ENCODE measurements at regions not wholly inside any gene's neighbourhood (a gene's known extent, or its start where the extent isn't known, plus 50 kb on each side); places are given as distances from the start of the nearest gene placed in this dataset.

- Histone ChIP-seq H3K4me3 (ENCODE audit: low read depth, low read length) (no peak overlapping the region), H3K79me2 (ENCODE audit: control insufficient read depth, insufficient read depth, low read length, unreplicated experiment) (no peaks in the 10 kb centered on the region), H3K4me1 (ENCODE audit: control insufficient read depth, insufficient read depth, low read length, unreplicated experiment) (no peaks in the 10 kb centered on the region), H2AFZ (ENCODE audit: low read length, unreplicated experiment) (no peak overlapping the region), H3K36me3 (ENCODE audit: insufficient read depth, low read length) (no peaks in the 10 kb centered on the region), H3K27me3 (ENCODE audit: insufficient read depth, low read length) (no peaks in the 10 kb centered on the region), H3K27ac (ENCODE audit: low read depth, low read length) (no peak overlapping the region)
Measured at GRCh38 chr6:1131285-1132079, 180.4 kb upstream of the FOXQ1 start.

- no peaks in the 10 kb centered on the region for H3K4me1 ChIP-seq (ENCODE audit: control insufficient read depth, insufficient read depth, low read length, unreplicated experiment)
- no peaks in the 10 kb centered on the region for H3K36me3 ChIP-seq (ENCODE audit: insufficient read depth, low read length)
- no peak overlapping the region for H2AFZ ChIP-seq (ENCODE audit: low read length, unreplicated experiment)
- H3K4me3 ChIP-seq (ENCODE audit: low read depth, low read length): no peak overlapping the region
- H3K79me2 ChIP-seq (ENCODE audit: control insufficient read depth, insufficient read depth, low read length, unreplicated experiment): no peaks in the 10 kb centered on the region
- no peak overlapping the region for H3K27ac ChIP-seq (ENCODE audit: low read depth, low read length)
- no peaks in the 10 kb centered on the region for H3K27me3 ChIP-seq (ENCODE audit: insufficient read depth, low read length)
Measured at GRCh38 chr6:1130709-1131108, 181.2 kb upstream of the FOXQ1 start.

GRCh38 chr6:1129131-1129530 lies 182.8 kb upstream of the FOXQ1 start:
- Histone ChIP-seq H3K27me3 (ENCODE audit: insufficient read depth, low read length) (no peaks in the 10 kb centered on the region), H2AFZ (ENCODE audit: low read length, unreplicated experiment) (no peak overlapping the region), H3K4me1 (ENCODE audit: control insufficient read depth, insufficient read depth, low read length, unreplicated experiment) (no peaks in the 10 kb centered on the region)

GRCh38 chr6:1127597-1128288 lies 184.2 kb upstream of the FOXQ1 start:
- Histone ChIP-seq H3K27me3 (ENCODE audit: insufficient read depth, low read length) (no peaks in the 10 kb centered on the region), H3K4me1 (ENCODE audit: control insufficient read depth, insufficient read depth, low read length, unreplicated experiment) (no peaks in the 10 kb centered on the region), H3K4me3 (ENCODE audit: low read depth, low read length) (no peak overlapping the region), H3K36me3 (ENCODE audit: insufficient read depth, low read length) (no peaks in the 10 kb centered on the region), H3K27ac (ENCODE audit: low read depth, low read length) (no peak overlapping the region), H3K79me2 (ENCODE audit: control insufficient read depth, insufficient read depth, low read length, unreplicated experiment) (no peaks in the 10 kb centered on the region), H2AFZ (ENCODE audit: low read length, unreplicated experiment) (no peak overlapping the region)

More at GRCh38 chr6:1129131-1129530, 182.8 kb upstream of the FOXQ1 start:
- Histone ChIP-seq H3K4me3 (ENCODE audit: low read depth, low read length) (no peak overlapping the region), H3K36me3 (ENCODE audit: insufficient read depth, low read length) (no peaks in the 10 kb centered on the region), H3K79me2 (ENCODE audit: control insufficient read depth, insufficient read depth, low read length, unreplicated experiment) (no peaks in the 10 kb centered on the region), H3K27ac (ENCODE audit: low read depth, low read length) (no peak overlapping the region)

GRCh38 chr6:1127129-1127528 lies 184.8 kb upstream of the FOXQ1 start:
- Histone ChIP-seq H3K4me1 (ENCODE audit: control insufficient read depth, insufficient read depth, low read length, unreplicated experiment) (no peaks in the 10 kb centered on the region), H3K27me3 (ENCODE audit: insufficient read depth, low read length) (no peaks in the 10 kb centered on the region), H3K36me3 (ENCODE audit: insufficient read depth, low read length) (no peaks in the 10 kb centered on the region), H2AFZ (ENCODE audit: low read length, unreplicated experiment) (no peak overlapping the region), H3K79me2 (ENCODE audit: control insufficient read depth, insufficient read depth, low read length, unreplicated experiment) (no peaks in the 10 kb centered on the region), H3K27ac (ENCODE audit: low read depth, low read length) (no peak overlapping the region), H3K4me3 (ENCODE audit: low read depth, low read length) (no peak overlapping the region)

- Histone ChIP-seq H2AFZ (ENCODE audit: low read length, unreplicated experiment) (no peak overlapping the region), H3K36me3 (ENCODE audit: insufficient read depth, low read length) (no peaks in the 10 kb centered on the region), H3K79me2 (ENCODE audit: control insufficient read depth, insufficient read depth, low read length, unreplicated experiment) (no peaks in the 10 kb centered on the region), H3K4me1 (ENCODE audit: control insufficient read depth, insufficient read depth, low read length, unreplicated experiment) (no peaks in the 10 kb centered on the region), H3K27ac (ENCODE audit: low read depth, low read length) (no peak overlapping the region), H3K4me3 (ENCODE audit: low read depth, low read length) (no peak overlapping the region), H3K27me3 (ENCODE audit: insufficient read depth, low read length) (no peaks in the 10 kb centered on the region)
Measured at GRCh38 chr6:1126036-1126435, 185.9 kb upstream of the FOXQ1 start.

GRCh38 chr6:1125297-1125696 lies 186.6 kb upstream of the FOXQ1 start:
- no peaks in the 10 kb centered on the region for H3K27me3 ChIP-seq (ENCODE audit: insufficient read depth, low read length)
- H3K4me1 ChIP-seq (ENCODE audit: control insufficient read depth, insufficient read depth, low read length, unreplicated experiment): no peaks in the 10 kb centered on the region
- no peak overlapping the region for H3K27ac ChIP-seq (ENCODE audit: low read depth, low read length)
- H2AFZ ChIP-seq (ENCODE audit: low read length, unreplicated experiment): no peak overlapping the region
- no peaks in the 10 kb centered on the region for H3K36me3 ChIP-seq (ENCODE audit: insufficient read depth, low read length)
- H3K79me2 ChIP-seq (ENCODE audit: control insufficient read depth, insufficient read depth, low read length, unreplicated experiment): no peaks in the 10 kb centered on the region
- no peak overlapping the region for H3K4me3 ChIP-seq (ENCODE audit: low read depth, low read length)

- H3K79me2 ChIP-seq (ENCODE audit: control insufficient read depth, insufficient read depth, low read length, unreplicated experiment): no peaks in the 10 kb centered on the region
- no peak overlapping the region for H2AFZ ChIP-seq (ENCODE audit: low read length, unreplicated experiment)
- no peaks in the 10 kb centered on the region for H3K27me3 ChIP-seq (ENCODE audit: insufficient read depth, low read length)
Measured at GRCh38 chr6:1124885-1125284, 187.0 kb upstream of the FOXQ1 start.

GRCh38 chr6:1123386-1124375 lies 188.2 kb upstream of the FOXQ1 start:
- Histone ChIP-seq H3K4me3 (ENCODE audit: low read depth, low read length) (no peak overlapping the region), H3K36me3 (ENCODE audit: insufficient read depth, low read length) (no peaks in the 10 kb centered on the region), H3K79me2 (ENCODE audit: control insufficient read depth, insufficient read depth, low read length, unreplicated experiment) (no peaks in the 10 kb centered on the region), H3K27ac (ENCODE audit: low read depth, low read length) (no peak overlapping the region), H2AFZ (ENCODE audit: low read length, unreplicated experiment) (no peak overlapping the region), H3K27me3 (ENCODE audit: insufficient read depth, low read length) (no peaks in the 10 kb centered on the region), H3K4me1 (ENCODE audit: control insufficient read depth, insufficient read depth, low read length, unreplicated experiment) (no peaks in the 10 kb centered on the region)

More at GRCh38 chr6:1124885-1125284, 187.0 kb upstream of the FOXQ1 start:
- no peak overlapping the region for H3K4me3 ChIP-seq (ENCODE audit: low read depth, low read length)
- H3K4me1 ChIP-seq (ENCODE audit: control insufficient read depth, insufficient read depth, low read length, unreplicated experiment): no peaks in the 10 kb centered on the region
- H3K27ac ChIP-seq (ENCODE audit: low read depth, low read length): no peak overlapping the region
- H3K36me3 ChIP-seq (ENCODE audit: insufficient read depth, low read length): no peaks in the 10 kb centered on the region

- Histone ChIP-seq H3K4me1 (ENCODE audit: control insufficient read depth, insufficient read depth, low read length, unreplicated experiment) (no peaks in the 10 kb centered on the region), H3K27ac (ENCODE audit: low read depth, low read length) (no peak overlapping the region), H3K27me3 (ENCODE audit: insufficient read depth, low read length) (no peaks in the 10 kb centered on the region), H3K4me3 (ENCODE audit: low read depth, low read length) (no peak overlapping the region), H2AFZ (ENCODE audit: low read length, unreplicated experiment) (no peak overlapping the region), H3K36me3 (ENCODE audit: insufficient read depth, low read length) (no peaks in the 10 kb centered on the region), H3K79me2 (ENCODE audit: control insufficient read depth, insufficient read depth, low read length, unreplicated experiment) (no peaks in the 10 kb centered on the region)
Measured at GRCh38 chr6:1122083-1122482, 189.8 kb upstream of the FOXQ1 start.
